H9 (cell line): ENCODE measurements at regions not wholly inside any gene's neighbourhood (a gene's known extent, or its start where the extent isn't known, plus 50 kb on each side); places are given as distances from the start of the nearest gene placed in this dataset.

Source experiments
- DNase-seq: peaks from one replicate; pipeline ENCODE4 v3.0.0-alpha.2; 2017
- H2AFZ ChIP-seq: one replicate; pipeline ENCODE4 v1.6.1; 2013; ENCODE audit warnings: mild to moderate bottlenecking, low read length, control low read depth, moderate library complexity
- H2AK5ac ChIP-seq: 2 replicates; pipeline ENCODE4 v1.6.1; 2013; ENCODE audit warnings: low read length, control low read depth, mixed read lengths; ENCODE audit not compliant: insufficient read length
- H2BK120ac ChIP-seq: one replicate; pipeline ENCODE4 v1.6.1; 2013; ENCODE audit warnings: low read depth, mild to moderate bottlenecking, low read length, control low read depth, inconsistent platforms; ENCODE audit not compliant: poor library complexity, severe bottlenecking
- H2BK12ac ChIP-seq: 2 replicates; pipeline ENCODE4 v1.6.1; 2013; ENCODE audit warnings: low read length, control low read depth, mixed read lengths, low read depth; ENCODE audit not compliant: insufficient read length
- H2BK15ac ChIP-seq: 2 replicates; pipeline ENCODE4 v1.6.1; 2013; ENCODE audit warnings: low read depth, low read length, control low read depth
- H2BK20ac ChIP-seq: one replicate; pipeline ENCODE4 v1.6.1; 2013; ENCODE audit warnings: low read depth, mild to moderate bottlenecking, low read length, control low read depth, inconsistent platforms; ENCODE audit not compliant: poor library complexity, severe bottlenecking
- H2BK5ac ChIP-seq: 2 replicates; pipeline ENCODE4 v1.6.1; 2013; ENCODE audit warnings: low read length, control low read depth, mixed read lengths; ENCODE audit not compliant: insufficient read length
- H3K14ac ChIP-seq: 2 replicates; pipeline ENCODE4 v1.6.1; 2013; ENCODE audit warnings: low read length, control low read depth; ENCODE audit not compliant: insufficient read depth
- H3K18ac ChIP-seq: 2 replicates; pipeline ENCODE4 v1.6.1; 2013; ENCODE audit warnings: low read depth, mild to moderate bottlenecking, mixed read lengths, low read length, control low read depth; ENCODE audit not compliant: insufficient read length
- H3K23ac ChIP-seq: 2 replicates; pipeline ENCODE4 v1.6.1; 2013; ENCODE audit warnings: low read length, control low read depth, mixed read lengths, low read depth; ENCODE audit not compliant: insufficient read length
- H3K23me2 ChIP-seq: 2 replicates; pipeline ENCODE4 v1.6.1; 2013; ENCODE audit warnings: low read depth, mild to moderate bottlenecking, mixed read lengths, low read length, control low read depth; ENCODE audit not compliant: insufficient read length, poor library complexity, severe bottlenecking
- H3K27ac ChIP-seq: 2 replicates; pipeline ENCODE4 v1.5.1; 2013; ENCODE audit warnings: low read length, control low read depth, mixed read lengths, low read depth; ENCODE audit not compliant: insufficient read length
- H3K27me3 ChIP-seq: 2 replicates; pipeline ENCODE4 v1.6.1; 2013; ENCODE audit warnings: low read length, control low read depth, inconsistent platforms; ENCODE audit not compliant: insufficient read depth
- H3K4ac ChIP-seq: 2 replicates; pipeline ENCODE4 v1.6.1; 2013; ENCODE audit warnings: low read depth, mild to moderate bottlenecking, control low read depth, inconsistent platforms, low read length, moderate library complexity
- H3K4me1 ChIP-seq: 2 replicates; pipeline ENCODE4 v1.6.1; 2013; ENCODE audit warnings: low read length, control low read depth, inconsistent platforms; ENCODE audit not compliant: insufficient read depth
- H3K4me2 ChIP-seq: 2 replicates; pipeline ENCODE4 v1.6.1; 2013; ENCODE audit warnings: low read length, control low read depth, mixed read lengths; ENCODE audit not compliant: insufficient read length, insufficient read depth
- H3K56ac ChIP-seq: 2 replicates; pipeline ENCODE4 v1.6.1; 2013; ENCODE audit warnings: low read depth, mild to moderate bottlenecking, mixed read lengths, low read length, control low read depth; ENCODE audit not compliant: insufficient read length
- H3K79me1 ChIP-seq: 2 replicates; pipeline ENCODE4 v1.6.1; 2013; ENCODE audit warnings: low read depth, mild to moderate bottlenecking, moderate library complexity, low read length, control low read depth, inconsistent platforms; ENCODE audit not compliant: insufficient read depth, poor library complexity, severe bottlenecking
- H3K79me2 ChIP-seq: 2 replicates; pipeline ENCODE4 v1.6.1; 2013; ENCODE audit warnings: low read length, control low read depth, inconsistent platforms; ENCODE audit not compliant: insufficient read depth
- H3K9ac ChIP-seq: 2 replicates; pipeline ENCODE4 v1.6.1; 2013; ENCODE audit warnings: low read length, control low read depth, mixed read lengths; ENCODE audit not compliant: insufficient read length; ENCODE audit errors: extremely low read depth
- H3K9me3 ChIP-seq: one replicate; pipeline ENCODE4 v1.6.1; 2013; ENCODE audit warnings: low read depth, low read length, inconsistent platforms; ENCODE audit not compliant: control insufficient read depth
- H3T11ph ChIP-seq: one replicate; pipeline ENCODE4 v1.6.1; 2013; ENCODE audit warnings: mild to moderate bottlenecking, low read length, control low read depth, inconsistent platforms
- H4K20me1 ChIP-seq: one replicate; pipeline ENCODE4 v1.6.1; 2013; ENCODE audit not compliant: control insufficient read depth, insufficient read length, insufficient read depth
- H4K5ac ChIP-seq: 2 replicates; pipeline ENCODE4 v1.6.1; 2013; ENCODE audit warnings: low read depth, mild to moderate bottlenecking, mixed read lengths, low read length, control low read depth; ENCODE audit not compliant: insufficient read length
- H4K8ac ChIP-seq: replicated peaks from 2 replicates; pipeline ENCODE4 v1.6.1; 2013; ENCODE audit warnings: low read length, control low read depth, mixed read lengths, low read depth; ENCODE audit not compliant: insufficient read length
- H4K91ac ChIP-seq: 2 replicates; pipeline ENCODE4 v1.6.1; 2013; ENCODE audit warnings: low read depth, mild to moderate bottlenecking, moderate library complexity, mixed read lengths, low read length, control low read depth; ENCODE audit not compliant: insufficient read length
- H3K27ac Mint-ChIP-seq, 3 experiments: 2 replicates in 2 of 3; 3 replicates in 1 of 3; pipeline ENCODE4 v1.8.0; 2020 to 2021; ENCODE audit warnings: mixed read lengths in 3 of 3, mild to moderate bottlenecking in 1 of 3, moderate library complexity in 1 of 3
- H3K27me3 Mint-ChIP-seq: 2 replicates; pipeline ENCODE4 v1.8.0; 2021; ENCODE audit warnings: low read depth, mild to moderate bottlenecking, moderate library complexity, mixed read lengths
- H3K36me3 Mint-ChIP-seq, 3 experiments: 2 replicates in 2 of 3; 3 replicates in 1 of 3; pipeline ENCODE4 v1.8.0; 2020 to 2021; ENCODE audit warnings: low read depth in 3 of 3, mixed read lengths in 3 of 3; ENCODE audit not compliant: insufficient read depth in 1 of 3
- H3K4me1 Mint-ChIP-seq, 2 experiments: 2 replicates each; pipeline ENCODE4 v1.8.0; 2020; ENCODE audit warnings: mixed read lengths in 2 of 2
- H3K4me3 Mint-ChIP-seq, 2 experiments: 2 replicates in 1 of 2; 3 replicates in 1 of 2; pipeline ENCODE4 v1.8.0; 2020 to 2021; ENCODE audit warnings: mild to moderate bottlenecking in 2 of 2, mixed read lengths in 2 of 2, moderate library complexity in 1 of 2
- H3K9me3 Mint-ChIP-seq, 2 experiments: 2 replicates in 1 of 2; 3 replicates in 1 of 2; pipeline ENCODE4 v1.8.0; 2020; ENCODE audit warnings: mild to moderate bottlenecking in 2 of 2, mixed read lengths in 2 of 2, moderate library complexity in 1 of 2
- TF ChIP-seq, protein P1 (sequence below): fragments of 200-600 bp; sonication (generic); conservative IDR thresholded peaks from 3 replicates; pipeline ENCODE4 v1.8.0; 2021; ENCODE audit warnings: antibody characterized with exemption, mild to moderate bottlenecking

DNA sequence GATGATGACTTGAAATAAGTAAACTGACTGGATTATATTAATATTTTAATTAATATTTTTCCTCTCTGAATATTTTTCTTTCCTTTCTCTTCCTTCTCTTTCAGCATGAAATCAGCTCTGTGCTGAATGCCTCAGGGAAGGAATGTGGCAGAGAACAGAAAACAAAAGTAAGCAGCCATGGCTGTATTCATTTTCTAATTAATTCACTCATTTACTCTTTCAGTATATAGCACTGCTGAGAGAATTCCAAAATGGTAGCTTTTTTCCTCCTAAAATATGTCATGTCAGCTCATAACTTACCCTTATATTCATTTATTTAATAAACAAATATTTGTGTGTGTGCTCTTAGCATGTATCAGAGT lies 522.5 kb downstream of the PTPRC start:
- no peak overlapping the region for H3K9ac ChIP-seq
- H2BK15ac ChIP-seq = no peak overlapping the region
- no peak overlapping the region for H2AK5ac ChIP-seq
- no peaks in the 10 kb centered on the region for H3K27me3 Mint-ChIP-seq
- H3K27me3 ChIP-seq = no peaks in the 10 kb centered on the region
- no peaks in the 10 kb centered on the region for H3K79me2 ChIP-seq
- H4K8ac ChIP-seq = no peak overlapping the region
- no peak overlapping the region for H3K4me3 Mint-ChIP-seq
- no peak overlapping the region for H2BK5ac ChIP-seq
- no peak overlapping the region for H3K18ac ChIP-seq
- no peak overlapping the region for H2BK120ac ChIP-seq
- no peak overlapping the region for H3K4me2 ChIP-seq
- H2BK20ac ChIP-seq = no peak overlapping the region
- H3K27ac Mint-ChIP-seq = peak overlapping the region in 1 of 3 experiments; percentile 79; a peak in 2 of 7 replicates
- no peak overlapping the region for H3K4ac ChIP-seq
- no peaks in the 10 kb centered on the region for H3K9me3 Mint-ChIP-seq
- DNase-seq = no peak
- H3K23ac ChIP-seq = no peak overlapping the region
- H3K4me1 ChIP-seq = no peaks in the 10 kb centered on the region
- no peaks in the 10 kb centered on the region for H4K20me1 ChIP-seq
- H3K56ac ChIP-seq = no peak overlapping the region
- no peak overlapping the region for H3K27ac ChIP-seq
- no peak overlapping the region for H4K5ac ChIP-seq
- no peak overlapping the region for H2AFZ ChIP-seq
- no peaks in the 10 kb centered on the region for H3K9me3 ChIP-seq
- H3T11ph ChIP-seq = no peak overlapping the region
- no peaks in the 10 kb centered on the region for H3K79me1 ChIP-seq
- no peak overlapping the region for H2BK12ac ChIP-seq
- H4K91ac ChIP-seq = no peak overlapping the region
- no peaks in the 10 kb centered on the region; a peak in 1 of 7 replicates for H3K36me3 Mint-ChIP-seq
- H3K23me2 ChIP-seq = no peaks in the 10 kb centered on the region
- TF ChIP-seq, protein P1, sequence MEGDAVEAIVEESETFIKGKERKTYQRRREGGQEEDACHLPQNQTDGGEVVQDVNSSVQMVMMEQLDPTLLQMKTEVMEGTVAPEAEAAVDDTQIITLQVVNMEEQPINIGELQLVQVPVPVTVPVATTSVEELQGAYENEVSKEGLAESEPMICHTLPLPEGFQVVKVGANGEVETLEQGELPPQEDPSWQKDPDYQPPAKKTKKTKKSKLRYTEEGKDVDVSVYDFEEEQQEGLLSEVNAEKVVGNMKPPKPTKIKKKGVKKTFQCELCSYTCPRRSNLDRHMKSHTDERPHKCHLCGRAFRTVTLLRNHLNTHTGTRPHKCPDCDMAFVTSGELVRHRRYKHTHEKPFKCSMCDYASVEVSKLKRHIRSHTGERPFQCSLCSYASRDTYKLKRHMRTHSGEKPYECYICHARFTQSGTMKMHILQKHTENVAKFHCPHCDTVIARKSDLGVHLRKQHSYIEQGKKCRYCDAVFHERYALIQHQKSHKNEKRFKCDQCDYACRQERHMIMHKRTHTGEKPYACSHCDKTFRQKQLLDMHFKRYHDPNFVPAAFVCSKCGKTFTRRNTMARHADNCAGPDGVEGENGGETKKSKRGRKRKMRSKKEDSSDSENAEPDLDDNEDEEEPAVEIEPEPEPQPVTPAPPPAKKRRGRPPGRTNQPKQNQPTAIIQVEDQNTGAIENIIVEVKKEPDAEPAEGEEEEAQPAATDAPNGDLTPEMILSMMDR = no peak
- H3K4me1 Mint-ChIP-seq = peaks cover 8 to 11% of the 10 kb centered on the region in 2 experiments
- H3K14ac ChIP-seq = no peak overlapping the region
